Fibroblast of lung (primary cell): ENCODE measurements at regions not wholly inside any gene's neighbourhood (a gene's known extent, or its start where the extent isn't known, plus 50 kb on each side); places are given as distances from the start of the nearest gene placed in this dataset.

Experiments used
- DNase-seq, 2 donors: peaks; one replicate each; pipeline versions ENCODE4 v3.0.0 to v3.0.0-alpha.2; 2010; ENCODE audit warnings: low read depth in 2 of 2
- H2AFZ ChIP-seq: 2 replicates; pipeline ENCODE4 v1.5.1; 2012; ENCODE audit warnings: low read length, control low read depth, inconsistent platforms
- H3K27ac ChIP-seq: 2 replicates; pipeline ENCODE4 v1.5.1; 2011; ENCODE audit warnings: low read length, control low read depth; ENCODE audit not compliant: insufficient read depth
- H3K27me3 ChIP-seq: 2 replicates; pipeline ENCODE4 v1.5.1; 2011; ENCODE audit warnings: mild to moderate bottlenecking, low read length; ENCODE audit not compliant: control insufficient read depth, insufficient read depth
- H3K36me3 ChIP-seq: 2 replicates; pipeline ENCODE4 v1.5.1; 2011; ENCODE audit warnings: low read length; ENCODE audit not compliant: control insufficient read depth, insufficient read depth
- H3K4me1 ChIP-seq: 2 replicates; pipeline ENCODE4 v1.5.1; 2011; ENCODE audit warnings: low read length; ENCODE audit not compliant: control insufficient read depth, insufficient read depth; ENCODE audit errors: extremely low read depth
- H3K4me2 ChIP-seq: 2 replicates; pipeline ENCODE4 v1.5.1; 2011; ENCODE audit warnings: low read length, control low read depth; ENCODE audit not compliant: insufficient read depth; ENCODE audit errors: extremely low read depth
- H3K4me3 ChIP-seq, 4 experiments: fragments of 200-600 bp in 1 of 4; sonication (generic) in 1 of 4; replicated peaks in 1 of 4; 2 replicates each; pipeline ENCODE4 v1.5.1; 2011 to 2016; ENCODE audit warnings: low read length in 4 of 4, low read depth in 3 of 4, mild to moderate bottlenecking in 3 of 4, control low read depth in 2 of 4, inconsistent platforms in 1 of 4, mixed read lengths in 1 of 4; ENCODE audit not compliant: insufficient read depth in 1 of 4; ENCODE audit errors: control extremely low read depth in 1 of 4
- H3K79me2 ChIP-seq: 2 replicates; pipeline ENCODE4 v1.5.1; 2012; ENCODE audit warnings: mild to moderate bottlenecking, low read length, inconsistent platforms; ENCODE audit not compliant: control insufficient read depth, insufficient read depth
- H3K9ac ChIP-seq: 2 replicates; pipeline ENCODE4 v1.5.1; 2011; ENCODE audit warnings: mild to moderate bottlenecking, low read length, control low read depth; ENCODE audit not compliant: insufficient read depth
- H3K9me3 ChIP-seq: 2 replicates; pipeline ENCODE4 v1.5.1; 2012; ENCODE audit warnings: low read depth, low read length; ENCODE audit not compliant: control insufficient read depth, insufficient read depth
- H4K20me1 ChIP-seq: 2 replicates; pipeline ENCODE4 v1.5.1; 2011; ENCODE audit warnings: low read length; ENCODE audit not compliant: control insufficient read depth, insufficient read depth; ENCODE audit errors: extremely low read depth
- CTCF ChIP-seq, 2 donors: IDR thresholded peaks in 1 of 2; conservative IDR thresholded peaks in 1 of 2; 1 replicate in 1 of 2; 2 replicates in 1 of 2; pipeline ENCODE4 v1.5.1; 2011 to 2012; ENCODE audit warnings: low read length in 2 of 2, control low read depth in 1 of 2, inconsistent platforms in 1 of 2, low read depth in 1 of 2, mild to moderate bottlenecking in 1 of 2
- EZH2 ChIP-seq: IDR thresholded peaks from 2 replicates; pipeline ENCODE4 v1.5.1; 2012; ENCODE audit warnings: low read length, control low read depth, mild to moderate bottlenecking; ENCODE audit errors: missing control alignments

- H3K27me3 ChIP-seq: no peaks in the 10 kb centered on the region
- H3K9me3 ChIP-seq: no peaks in the 10 kb centered on the region
- DNase-seq: peak in 1 of 2 donors; percentile 45
- TF ChIP-seq CTCF (conservative IDR thresholded peaks at IDR 0.05 in 1 of 2, IDR thresholded peaks at IDR 0.05 in 1 of 2; ENCODE audit: low read depth in 1 of 2, low read length in 2 of 2): no peak
- TF ChIP-seq EZH2: no peak
- no peak overlapping the region for H3K9ac ChIP-seq
- no peaks in the 10 kb centered on the region for H3K79me2 ChIP-seq
- no peaks in the 10 kb centered on the region for H4K20me1 ChIP-seq
- no peak overlapping the region for H3K4me3 ChIP-seq
- peak overlapping the region; percentile 48 for H3K4me2 ChIP-seq
- H3K36me3 ChIP-seq: no peaks in the 10 kb centered on the region
- peaks cover 24% of the 10 kb centered on the region for H3K4me1 ChIP-seq
- H3K27ac ChIP-seq: peak overlapping the region; percentile 89
- no peak overlapping the region for H2AFZ ChIP-seq
Observed at GRCh38 chr17:69761011-69761410, 314.0 kb upstream of the KCNJ16 start.

- H3K4me2 ChIP-seq: peak overlapping the region; percentile 48
- no peaks in the 10 kb centered on the region for H3K27me3 ChIP-seq
- peaks cover 24% of the 10 kb centered on the region for H3K4me1 ChIP-seq
- peak overlapping the region; percentile 89 for H3K27ac ChIP-seq
- no peak overlapping the region for H3K9ac ChIP-seq
- no peaks in the 10 kb centered on the region for H3K9me3 ChIP-seq
- peak; percentile 93 to 97 for DNase-seq
- no peaks in the 10 kb centered on the region for H3K79me2 ChIP-seq
- H3K4me3 ChIP-seq: no peak overlapping the region
- TF ChIP-seq EZH2: no peak
- no peak for TF ChIP-seq CTCF (conservative IDR thresholded peaks at IDR 0.05 in 1 of 2, IDR thresholded peaks at IDR 0.05 in 1 of 2; ENCODE audit: low read depth in 1 of 2, low read length in 2 of 2)
- H3K36me3 ChIP-seq: no peaks in the 10 kb centered on the region
- H4K20me1 ChIP-seq: no peaks in the 10 kb centered on the region
- no peak overlapping the region for H2AFZ ChIP-seq
Observed at GRCh38 chr17:69761767-69762321, 313.2 kb upstream of the KCNJ16 start.

- peaks cover 24% of the 10 kb centered on the region for H3K4me1 ChIP-seq
- H3K4me3 ChIP-seq: no peak overlapping the region
- no peaks in the 10 kb centered on the region for H3K27me3 ChIP-seq
- H3K36me3 ChIP-seq: no peaks in the 10 kb centered on the region
- H3K27ac ChIP-seq: peak overlapping the region; percentile 70
- H3K9me3 ChIP-seq: no peaks in the 10 kb centered on the region
- TF ChIP-seq EZH2: no peak
- TF ChIP-seq CTCF (conservative IDR thresholded peaks at IDR 0.05 in 1 of 2, IDR thresholded peaks at IDR 0.05 in 1 of 2; ENCODE audit: low read depth in 1 of 2, low read length in 2 of 2): no peak
- H3K79me2 ChIP-seq: no peaks in the 10 kb centered on the region
- H3K4me2 ChIP-seq: peak overlapping the region; percentile 23
- H4K20me1 ChIP-seq: no peaks in the 10 kb centered on the region
- H3K9ac ChIP-seq: no peak overlapping the region
- peak in 1 of 2 donors; percentile 51 for DNase-seq
- H2AFZ ChIP-seq: no peak overlapping the region
Observed at GRCh38 chr17:69762359-69762758, 312.7 kb upstream of the KCNJ16 start.
